ENCODE measurements at regions not wholly inside any gene's neighbourhood (a gene's known extent, or its start where the extent isn't known, plus 50 kb on each side); places are given as distances from the start of the nearest gene placed in this dataset.

DNA sequence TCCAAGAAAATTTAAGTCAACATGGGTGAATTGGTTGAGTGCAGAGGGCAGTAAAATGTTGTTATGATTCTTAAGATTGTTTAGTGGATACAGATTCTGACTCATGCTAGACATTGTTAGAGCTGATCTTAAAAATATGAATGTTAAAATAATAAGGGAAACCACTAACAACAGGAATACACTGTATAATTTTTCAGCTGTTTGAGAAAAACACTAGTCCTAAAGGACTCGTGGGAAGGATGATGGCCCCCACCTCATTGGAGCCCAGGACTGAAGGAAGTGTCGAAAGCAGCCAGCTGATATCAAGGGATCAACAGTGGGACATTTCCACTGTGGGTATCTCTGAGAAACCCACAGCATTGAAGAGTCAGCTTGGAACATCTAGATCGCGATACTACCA is 82.9 kb upstream of the SCAF11 start:
- Mint-ChIP-seq H3K27me3 (ENCODE audit: low read depth) (no peaks in the 10 kb centered on the region), H3K36me3 (ENCODE audit: low read depth) (no peaks in the 10 kb centered on the region), H3K9me3 (peaks cover under 1% of the 10 kb centered on the region), H3K4me1 (peaks cover 7% of the 10 kb centered on the region), H3K4me3 (no peak overlapping the region), H3K27ac (no peak overlapping the region)
- TF ChIP-seq, protein P1, sequence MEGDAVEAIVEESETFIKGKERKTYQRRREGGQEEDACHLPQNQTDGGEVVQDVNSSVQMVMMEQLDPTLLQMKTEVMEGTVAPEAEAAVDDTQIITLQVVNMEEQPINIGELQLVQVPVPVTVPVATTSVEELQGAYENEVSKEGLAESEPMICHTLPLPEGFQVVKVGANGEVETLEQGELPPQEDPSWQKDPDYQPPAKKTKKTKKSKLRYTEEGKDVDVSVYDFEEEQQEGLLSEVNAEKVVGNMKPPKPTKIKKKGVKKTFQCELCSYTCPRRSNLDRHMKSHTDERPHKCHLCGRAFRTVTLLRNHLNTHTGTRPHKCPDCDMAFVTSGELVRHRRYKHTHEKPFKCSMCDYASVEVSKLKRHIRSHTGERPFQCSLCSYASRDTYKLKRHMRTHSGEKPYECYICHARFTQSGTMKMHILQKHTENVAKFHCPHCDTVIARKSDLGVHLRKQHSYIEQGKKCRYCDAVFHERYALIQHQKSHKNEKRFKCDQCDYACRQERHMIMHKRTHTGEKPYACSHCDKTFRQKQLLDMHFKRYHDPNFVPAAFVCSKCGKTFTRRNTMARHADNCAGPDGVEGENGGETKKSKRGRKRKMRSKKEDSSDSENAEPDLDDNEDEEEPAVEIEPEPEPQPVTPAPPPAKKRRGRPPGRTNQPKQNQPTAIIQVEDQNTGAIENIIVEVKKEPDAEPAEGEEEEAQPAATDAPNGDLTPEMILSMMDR (IDR thresholded peaks at IDR 0.05; ENCODE audit: unreplicated experiment in 3 of 3): no peak

DNA sequence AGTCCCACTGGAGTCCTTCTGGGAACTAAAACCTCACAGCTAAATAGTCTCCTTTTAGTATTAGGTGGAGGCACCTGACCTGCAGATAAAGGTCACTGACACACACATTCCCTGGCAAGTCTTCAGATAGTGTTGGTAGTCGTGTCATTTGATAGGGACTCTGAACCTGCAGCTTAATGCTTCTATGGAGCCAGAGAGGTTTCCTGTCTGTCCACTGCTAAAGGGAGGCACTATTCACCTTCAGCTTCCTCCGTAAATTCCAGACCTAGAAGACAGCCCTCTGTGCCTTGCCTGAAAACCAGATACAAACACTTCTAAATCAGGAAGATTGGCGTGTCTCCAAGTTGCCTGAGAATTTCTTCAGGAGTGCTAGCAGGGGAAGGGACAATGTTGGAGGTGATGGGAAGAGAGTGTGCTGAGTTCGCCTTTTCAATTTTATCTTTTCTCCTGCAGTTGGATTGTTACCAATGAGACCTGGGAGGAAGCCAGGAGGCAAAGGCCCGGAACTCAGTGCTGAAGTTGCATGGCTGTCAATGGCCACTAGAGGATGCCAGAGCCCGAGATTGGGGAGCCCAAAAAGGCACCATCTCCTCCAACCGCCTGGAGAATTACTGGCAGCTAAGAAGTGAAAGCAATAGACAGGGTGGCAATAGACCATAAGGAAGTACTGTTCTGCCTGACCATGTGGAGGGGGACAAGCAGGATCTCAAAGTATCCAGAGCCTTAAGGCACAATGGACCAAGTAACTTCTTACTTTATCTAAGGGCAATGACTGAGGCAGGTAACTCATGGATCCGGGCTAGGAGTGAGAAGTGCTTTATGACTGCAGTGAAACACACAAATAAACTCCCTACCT is 81.6 kb upstream of the SCAF11 start:
- no peak overlapping the region for H3K27ac Mint-ChIP-seq
- no peaks in the 10 kb centered on the region for H3K27me3 Mint-ChIP-seq (ENCODE audit: low read depth)
- peaks cover 7% of the 10 kb centered on the region for H3K4me1 Mint-ChIP-seq
- no peaks in the 10 kb centered on the region for H3K36me3 Mint-ChIP-seq (ENCODE audit: low read depth)
- no peaks in the 10 kb centered on the region for H3K9me3 Mint-ChIP-seq
- no peak overlapping the region for H3K4me3 Mint-ChIP-seq
- TF ChIP-seq, protein P1 (IDR thresholded peaks at IDR 0.05; ENCODE audit: unreplicated experiment in 3 of 3): peak; percentile 75 to 81 (median 77)

DNA sequence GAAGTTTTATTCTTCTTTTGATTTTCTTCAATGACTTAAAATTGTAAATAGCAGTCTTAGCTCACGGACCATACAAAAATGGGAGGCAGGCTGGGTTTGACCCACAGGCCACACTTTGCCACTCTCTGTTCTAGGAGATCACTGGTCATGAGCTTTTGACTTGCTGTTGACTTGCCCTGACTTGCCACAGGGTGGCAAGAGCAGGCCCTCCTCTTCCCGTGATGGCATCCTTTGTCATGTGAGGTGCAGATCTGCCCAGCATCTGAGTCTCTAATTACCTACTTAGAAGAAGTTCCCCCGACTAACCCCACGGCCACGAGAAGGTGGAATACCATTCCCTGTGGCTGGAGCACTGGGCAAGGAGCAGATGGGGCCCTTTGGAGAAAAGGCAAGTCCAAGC is 81.0 kb upstream of the SCAF11 start:
- H3K27ac Mint-ChIP-seq: no peak overlapping the region
- H3K27me3 Mint-ChIP-seq (ENCODE audit: low read depth): no peaks in the 10 kb centered on the region
- peaks cover 7% of the 10 kb centered on the region for H3K4me1 Mint-ChIP-seq
- no peak overlapping the region for H3K4me3 Mint-ChIP-seq
- no peaks in the 10 kb centered on the region for H3K36me3 Mint-ChIP-seq (ENCODE audit: low read depth)
- TF ChIP-seq, protein P1 (IDR thresholded peaks at IDR 0.05; ENCODE audit: unreplicated experiment in 3 of 3): no peak
- no peaks in the 10 kb centered on the region for H3K9me3 Mint-ChIP-seq

DNA sequence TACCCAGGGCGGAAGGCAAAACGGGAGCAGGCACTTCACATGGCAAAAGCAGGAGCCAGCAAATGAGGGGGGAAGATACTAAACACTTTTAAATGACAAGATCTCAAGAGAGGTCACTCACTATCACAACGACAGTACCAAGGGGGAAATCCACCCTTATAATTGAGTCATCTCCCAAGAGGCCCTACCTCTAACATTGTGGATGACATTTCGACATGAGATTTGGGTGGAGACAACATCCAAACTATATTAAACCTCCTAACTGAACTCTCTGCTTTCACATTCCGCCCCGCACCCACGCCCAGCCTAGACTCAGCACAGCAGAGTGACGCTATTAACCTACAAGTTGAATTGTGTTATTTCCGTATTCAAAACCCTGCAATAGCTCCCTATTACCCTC is 76.7 kb upstream of the SCAF11 start:
- no peak overlapping the region for H3K27ac Mint-ChIP-seq
- peaks cover 4% of the 10 kb centered on the region for H3K9me3 Mint-ChIP-seq
- no peaks in the 10 kb centered on the region for H3K27me3 Mint-ChIP-seq (ENCODE audit: low read depth)
- no peak overlapping the region for H3K4me3 Mint-ChIP-seq
- H3K36me3 Mint-ChIP-seq (ENCODE audit: low read depth): no peaks in the 10 kb centered on the region
- peaks cover 3% of the 10 kb centered on the region for H3K4me1 Mint-ChIP-seq
- TF ChIP-seq, protein P1 (IDR thresholded peaks at IDR 0.05; ENCODE audit: unreplicated experiment in 3 of 3): no peak

DNA sequence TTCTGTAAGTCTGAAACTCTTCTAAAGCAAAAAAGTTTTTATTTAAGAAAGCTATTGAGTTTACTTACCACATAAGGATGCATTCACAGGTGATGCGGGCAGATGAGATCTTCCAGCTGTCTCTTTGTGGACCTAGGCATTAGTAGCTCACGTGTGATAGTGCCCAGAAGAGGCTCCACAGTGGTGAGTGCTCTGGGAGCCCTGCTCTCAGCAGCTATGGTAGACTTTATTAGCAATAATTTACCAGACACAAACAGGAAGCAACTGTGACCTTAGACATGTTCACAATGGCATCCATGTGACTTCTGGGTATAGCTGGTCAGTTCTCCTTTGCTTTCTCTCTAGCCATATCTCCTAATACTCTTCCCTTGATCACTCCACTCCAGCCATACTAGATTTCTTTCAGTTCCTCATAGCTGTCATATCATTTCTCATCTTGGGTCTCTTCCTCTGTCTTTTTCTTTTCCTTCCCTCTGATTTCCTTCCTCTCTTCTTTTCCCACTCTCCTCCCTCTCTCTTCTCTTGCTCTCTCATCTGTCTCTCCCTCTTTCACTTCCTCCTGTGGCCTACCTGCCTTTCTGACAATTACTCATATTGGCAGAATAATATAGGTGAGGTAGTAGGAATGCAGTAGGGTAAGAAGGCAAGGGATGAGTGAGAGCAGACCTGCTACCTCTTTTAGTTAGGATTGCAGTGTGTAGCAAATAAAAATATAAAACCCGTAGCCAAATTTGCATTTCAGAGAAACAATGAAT is 75.2 kb upstream of the SCAF11 start:
- no peaks in the 10 kb centered on the region for H3K4me1 Mint-ChIP-seq
- H3K27ac Mint-ChIP-seq: no peak overlapping the region
- H3K9me3 Mint-ChIP-seq: peaks cover 4% of the 10 kb centered on the region
- TF ChIP-seq, protein P1 (IDR thresholded peaks at IDR 0.05; ENCODE audit: unreplicated experiment in 3 of 3): no peak
- no peaks in the 10 kb centered on the region for H3K27me3 Mint-ChIP-seq (ENCODE audit: low read depth)
- H3K4me3 Mint-ChIP-seq: no peak overlapping the region
- H3K36me3 Mint-ChIP-seq (ENCODE audit: low read depth): no peaks in the 10 kb centered on the region

Data from nephron (organoid).